GM19395 (cell line): ENCODE measurements at regions not wholly inside any gene's neighbourhood (a gene's known extent, or its start where the extent isn't known, plus 50 kb on each side); places are given as distances from the start of the nearest gene placed in this dataset.

Experiments used
- ATAC-seq: cut with Tn5 transposase; IDR thresholded peaks from one replicate; pipeline ENCODE4 v1.9.1; 2021; ENCODE audit warnings: mild to moderate bottlenecking, moderate library complexity; ENCODE audit not compliant: unreplicated experiment

DNA sequence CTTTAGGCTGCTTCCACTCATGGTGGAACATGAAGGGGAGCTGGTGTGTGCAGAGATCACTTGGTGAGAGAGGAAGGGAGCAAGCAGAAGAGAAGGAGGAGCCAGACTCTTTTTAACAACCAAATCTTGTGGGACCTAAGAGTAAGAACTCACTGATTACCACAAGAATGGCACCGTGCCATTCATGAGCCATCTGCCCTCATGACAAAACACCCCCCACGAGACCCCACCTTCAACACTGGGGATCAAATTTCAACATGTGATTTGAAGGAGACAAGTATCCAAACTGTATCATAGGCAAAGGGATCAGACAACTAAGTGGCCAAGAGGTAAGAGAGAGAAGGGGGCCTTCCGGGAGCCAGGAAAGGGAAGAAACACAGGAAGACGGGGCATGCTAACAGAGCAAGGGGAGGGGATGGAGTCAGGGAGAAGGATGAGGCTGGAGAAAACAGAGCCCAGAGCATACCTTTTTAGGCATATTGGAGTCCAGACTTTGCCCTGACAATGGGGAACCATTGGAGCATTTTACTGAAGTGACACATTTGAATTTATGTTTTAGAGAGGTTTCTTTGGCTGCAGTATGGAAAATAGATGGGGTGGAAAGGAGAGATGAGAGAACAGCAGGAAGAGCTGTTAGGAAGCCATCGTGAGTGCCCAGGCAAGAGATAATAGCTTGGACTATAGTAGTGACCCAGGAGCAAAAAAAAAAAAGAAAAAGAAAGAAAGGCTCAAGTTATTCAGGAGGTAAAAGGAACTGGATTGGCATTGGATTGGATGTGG lies 204.4 kb upstream of the NUDT4 start:
- no peak for ATAC-seq

DNA sequence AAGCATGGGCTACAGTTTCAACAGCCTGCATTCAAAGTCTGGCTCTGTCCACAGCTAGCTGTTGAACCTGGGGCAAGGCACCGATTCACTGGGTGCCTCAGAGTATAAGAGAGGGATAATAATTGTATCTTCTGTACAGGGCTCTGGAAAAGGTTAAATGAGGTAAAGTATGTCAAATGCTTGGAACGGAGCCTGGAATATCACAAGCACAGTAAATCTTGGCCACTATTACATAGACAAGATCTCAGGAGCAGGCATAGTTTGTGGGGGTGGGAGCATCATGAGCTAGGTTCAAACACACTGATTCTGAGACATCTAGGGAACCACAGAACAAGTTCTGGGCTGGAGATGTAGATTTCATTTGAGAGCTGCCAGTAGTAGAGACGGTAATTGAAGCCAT lies 203.7 kb upstream of the NUDT4 start:
- ATAC-seq, result no peak

DNA sequence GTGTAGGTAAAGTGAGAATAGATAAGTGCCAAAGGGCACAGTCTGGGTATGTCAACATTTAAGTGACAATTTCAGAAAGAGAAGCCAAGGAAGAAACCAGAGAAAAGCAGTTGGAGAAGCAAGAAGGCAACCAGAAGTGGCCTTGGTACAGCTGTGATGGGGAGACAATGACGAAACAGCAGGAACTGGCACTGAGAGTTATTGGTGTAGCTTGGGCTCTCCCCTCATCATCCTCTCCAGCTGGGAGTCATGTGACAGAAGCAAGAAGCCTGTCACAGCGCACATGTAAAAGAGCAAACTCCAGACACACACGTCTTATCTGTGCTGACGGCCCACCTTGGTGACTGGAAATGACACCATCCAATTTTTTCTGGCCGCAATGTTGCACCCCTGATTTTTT lies 203.3 kb upstream of the NUDT4 start:
- ATAC-seq, result no peak

DNA sequence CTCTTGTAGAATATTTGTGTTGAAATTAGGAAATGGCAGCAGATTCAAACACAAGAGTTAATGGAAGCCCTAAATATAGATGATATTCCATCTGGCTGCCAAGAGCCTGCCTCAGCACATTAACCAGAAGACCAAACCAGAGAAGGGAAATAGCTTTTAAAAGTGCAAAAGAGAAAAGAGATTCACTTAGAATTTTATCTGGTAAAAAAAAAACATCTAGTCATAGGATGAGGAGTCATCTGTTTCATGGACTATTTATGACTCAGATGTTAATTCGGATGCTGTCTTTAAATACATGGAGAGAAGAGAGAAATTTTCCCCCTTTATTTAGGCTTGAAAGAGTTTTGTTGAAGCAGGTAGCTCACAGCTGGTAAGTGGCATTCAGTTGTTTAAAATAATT lies 201.6 kb upstream of the NUDT4 start:
- ATAC-seq, result no peak

DNA sequence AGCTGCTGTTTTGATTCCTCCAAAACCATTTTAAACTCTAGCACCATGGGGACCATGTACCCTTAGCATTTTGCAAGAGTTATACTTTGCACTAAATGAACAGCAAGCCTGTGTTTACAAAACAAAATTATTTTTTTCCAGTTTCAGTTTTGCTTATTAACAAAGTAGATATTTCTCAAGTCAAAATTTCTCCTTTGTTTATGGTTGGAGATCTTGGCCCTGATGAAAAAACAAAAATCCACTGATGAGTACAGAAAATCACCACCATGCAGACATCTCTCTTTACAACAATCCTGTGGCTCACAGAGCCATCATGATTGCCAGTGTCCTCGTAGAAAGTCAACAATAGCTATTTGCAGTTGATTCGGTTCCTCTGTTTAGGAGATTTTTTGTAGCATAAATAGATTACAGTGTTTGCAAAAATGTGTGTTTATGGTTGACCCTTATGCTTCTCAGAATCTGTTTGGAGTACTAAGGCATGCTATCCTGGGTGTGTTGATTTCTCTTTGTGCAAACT lies 201.1 kb upstream of the NUDT4 start:
- no peak for ATAC-seq

DNA sequence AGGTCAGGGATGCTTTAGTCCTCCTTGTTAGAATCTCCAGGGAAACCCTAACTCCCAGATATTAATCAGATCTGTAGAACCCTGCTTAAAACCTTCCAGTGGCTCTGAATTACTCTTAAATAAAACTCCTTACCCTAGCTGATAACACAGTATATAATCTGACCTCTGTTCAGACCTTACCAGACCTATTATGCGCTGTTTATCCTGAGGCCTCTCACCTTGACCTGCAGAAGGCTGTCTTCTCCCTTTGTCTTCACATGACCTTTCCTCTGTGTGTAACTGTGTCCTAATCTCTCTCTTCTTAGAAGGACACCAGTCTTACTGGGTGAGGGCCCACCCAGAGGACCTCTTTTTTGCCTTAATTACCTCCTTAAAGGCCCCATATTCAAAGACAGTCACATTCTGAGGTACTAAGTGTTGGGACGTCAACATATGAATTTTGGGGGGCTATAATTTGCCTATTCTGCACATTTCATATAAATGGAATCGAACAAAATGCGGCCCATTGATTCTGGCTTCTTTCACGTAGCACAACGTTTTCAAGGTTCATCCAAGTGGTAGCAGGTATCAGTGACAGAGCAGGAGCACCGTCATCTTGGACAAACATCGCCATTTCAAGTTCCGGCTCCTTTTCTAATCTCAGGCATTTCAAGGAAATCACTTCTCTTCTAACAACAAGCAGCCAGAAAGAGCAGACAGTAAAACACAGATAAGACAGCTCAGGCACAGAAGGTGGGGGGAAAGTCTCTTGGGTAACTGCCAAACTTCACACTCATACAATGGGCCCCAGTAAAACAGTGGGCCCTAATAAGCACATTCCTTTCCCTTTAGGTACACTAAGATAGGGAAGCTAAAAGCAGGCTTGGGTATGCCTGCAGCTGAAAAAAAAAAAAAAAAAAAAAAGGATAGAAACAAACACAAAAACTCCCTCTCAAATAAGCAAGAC lies 200.2 kb upstream of the NUDT4 start:
- no peak for ATAC-seq

DNA sequence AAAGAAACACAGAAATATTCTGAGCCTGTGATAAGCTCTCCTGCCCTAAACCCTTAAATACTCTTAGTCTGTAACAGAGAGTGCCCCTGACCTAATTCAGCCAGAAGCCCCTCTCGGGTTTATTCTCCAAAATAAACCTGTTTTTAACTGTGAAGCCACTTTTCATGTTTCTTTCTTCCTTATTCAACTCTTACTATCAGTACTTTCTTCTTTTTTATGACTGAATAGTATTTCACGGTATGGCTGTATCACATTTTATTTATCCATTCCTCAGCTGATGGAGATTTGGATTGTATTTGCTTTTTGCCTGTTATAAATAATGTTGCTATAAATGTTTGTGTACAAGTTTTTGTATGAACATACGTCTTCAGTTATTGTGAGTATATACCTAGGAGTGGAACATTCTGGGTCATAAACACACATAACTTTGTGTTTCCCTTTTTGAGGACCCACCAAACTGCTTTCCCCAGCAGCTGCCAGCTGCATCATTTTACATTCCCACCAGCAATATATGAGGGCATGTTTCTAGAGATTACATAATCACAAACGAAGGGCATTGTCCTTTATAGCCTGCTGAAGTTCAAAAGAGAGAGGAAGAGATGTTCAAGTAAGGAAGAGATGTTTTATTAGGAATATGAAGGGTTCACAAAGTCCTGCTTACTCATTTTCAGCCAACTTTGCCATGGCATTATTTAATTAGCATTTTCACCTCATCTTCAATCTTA lies 199.4 kb upstream of the NUDT4 start:
- no peak for ATAC-seq

DNA sequence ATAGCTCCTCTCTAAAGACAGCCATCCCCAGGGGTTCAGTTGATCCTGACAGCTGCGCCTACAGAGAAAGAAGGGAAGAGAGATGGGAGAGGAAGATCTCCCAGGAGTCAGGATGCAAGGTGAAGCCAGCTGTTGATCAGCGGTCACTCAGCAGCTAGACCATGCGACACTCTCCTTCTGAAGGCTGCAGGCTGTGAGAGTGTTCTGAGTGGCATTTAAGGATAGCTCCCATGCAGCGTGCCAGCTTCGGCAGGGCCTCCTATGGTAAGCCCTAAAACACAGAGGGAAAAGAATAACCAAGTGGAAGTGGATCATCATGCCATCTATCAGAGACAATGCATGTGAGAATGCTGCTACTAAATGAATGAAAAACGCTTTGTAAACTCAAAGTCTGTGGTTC lies 197.9 kb upstream of the NUDT4 start:
- ATAC-seq, result no peak

DNA sequence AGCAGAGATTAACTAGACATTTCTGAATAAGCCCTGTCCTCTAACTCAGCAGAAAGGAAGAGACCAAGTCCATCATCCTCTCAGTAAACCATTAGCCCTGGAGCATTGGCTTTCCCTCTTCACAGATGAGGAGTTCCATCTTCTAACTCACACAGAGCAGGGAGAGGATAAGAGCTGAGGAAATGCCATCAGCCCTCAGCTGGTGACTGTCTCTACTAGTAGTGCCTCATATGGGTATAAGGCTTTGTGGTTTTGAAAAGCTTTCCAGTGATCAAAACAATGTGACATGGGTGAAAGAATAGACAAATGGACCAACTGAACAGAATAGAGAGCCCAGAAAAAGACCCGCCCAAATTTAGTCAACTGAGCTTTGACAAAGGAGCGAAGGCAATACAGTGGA lies 197.2 kb upstream of the NUDT4 start:
- ATAC-seq, result no peak

DNA sequence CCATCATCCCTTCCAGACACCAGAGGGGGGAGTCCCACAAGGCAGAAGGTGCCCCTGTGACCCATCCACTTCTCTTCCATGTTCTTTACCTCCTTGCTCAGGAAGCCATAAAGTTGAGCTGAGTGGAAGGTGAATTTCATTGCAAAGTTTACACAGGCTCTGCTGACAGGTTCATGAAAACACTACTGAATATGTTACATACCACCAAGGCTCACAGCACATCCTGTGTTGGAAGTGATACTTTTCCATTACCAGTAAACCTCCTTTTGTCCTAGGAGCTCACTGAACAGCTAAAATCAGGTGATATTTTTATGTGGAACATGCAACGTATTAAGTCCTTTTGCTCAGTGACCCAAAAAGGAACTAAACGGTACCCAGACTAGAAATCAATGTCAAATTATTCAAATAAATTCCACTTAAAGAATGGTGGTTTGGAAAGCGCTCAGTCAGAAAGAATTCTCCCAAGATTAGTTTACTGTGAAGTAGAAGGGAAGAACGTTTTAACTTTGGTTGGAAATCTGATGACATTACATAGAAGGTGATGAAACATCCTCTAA lies 196.2 kb upstream of the NUDT4 start:
- ATAC-seq, result no peak

DNA sequence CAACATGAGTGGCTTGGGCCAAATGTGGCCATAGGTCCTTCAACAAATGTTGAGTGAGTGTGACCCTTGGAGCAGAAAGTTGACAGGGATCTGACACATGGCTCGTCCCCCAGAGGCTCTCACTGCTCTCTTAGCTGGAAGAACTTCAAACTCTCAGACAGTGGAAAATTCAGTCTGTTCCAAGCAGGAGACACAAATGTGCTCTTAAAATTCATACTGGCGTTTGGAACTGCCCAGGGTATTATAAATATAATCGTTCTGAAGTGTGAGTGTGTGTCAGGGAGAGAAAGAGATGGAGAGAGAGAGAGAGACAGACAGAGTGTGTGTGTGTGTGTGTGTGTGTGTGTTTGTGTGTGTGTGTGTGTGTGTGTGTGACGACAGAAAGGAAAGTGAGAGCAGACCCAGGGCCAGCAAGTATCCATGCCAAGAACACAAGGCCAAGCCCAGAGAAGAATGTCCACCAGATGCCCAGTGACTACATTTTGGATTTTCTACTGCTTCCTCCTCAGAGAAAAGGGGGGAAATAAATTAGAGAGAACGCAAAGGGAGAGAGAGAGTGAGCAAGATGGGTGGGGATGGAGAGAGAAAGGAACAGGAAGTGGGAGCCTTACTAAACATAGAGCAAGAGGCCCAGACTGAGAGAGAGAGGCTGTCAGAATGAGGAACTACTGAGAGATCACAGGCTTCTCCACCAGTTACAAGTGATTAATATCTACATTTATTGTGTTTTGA lies 193.6 kb upstream of the NUDT4 start:
- peak; percentile 93 for ATAC-seq

DNA sequence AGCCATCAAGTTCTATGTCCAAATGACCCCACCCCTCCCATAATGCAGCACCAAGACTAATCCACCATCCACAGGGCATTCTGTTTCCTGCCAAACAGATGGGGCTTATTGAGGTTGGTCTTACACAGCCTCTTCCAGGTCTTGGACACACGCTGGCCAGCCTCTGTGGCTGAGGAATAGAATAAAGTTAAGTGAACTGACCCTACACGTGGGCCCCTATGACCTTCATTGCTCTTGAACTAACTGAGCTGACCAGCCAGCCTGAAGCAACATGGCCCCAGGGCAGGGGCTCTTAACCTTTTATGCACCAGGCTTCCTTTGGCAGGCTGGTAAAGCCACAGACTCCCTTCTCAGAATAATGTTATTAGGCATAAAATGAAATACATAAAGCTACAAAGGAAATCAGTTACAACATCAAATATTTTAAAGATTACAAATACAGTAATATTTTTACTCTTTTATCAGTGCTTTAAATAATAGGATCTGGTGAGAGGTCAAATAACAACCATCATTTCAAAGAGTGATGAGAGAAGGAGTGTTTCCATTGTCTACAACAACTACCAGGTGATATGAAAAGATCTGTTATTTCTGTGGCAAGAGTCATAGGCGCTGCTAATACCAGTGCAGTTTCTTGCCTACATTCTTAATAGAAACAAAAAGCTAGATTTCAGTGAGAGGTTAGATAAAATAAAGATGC lies 192.9 kb upstream of the NUDT4 start:
- ATAC-seq, result no peak

DNA sequence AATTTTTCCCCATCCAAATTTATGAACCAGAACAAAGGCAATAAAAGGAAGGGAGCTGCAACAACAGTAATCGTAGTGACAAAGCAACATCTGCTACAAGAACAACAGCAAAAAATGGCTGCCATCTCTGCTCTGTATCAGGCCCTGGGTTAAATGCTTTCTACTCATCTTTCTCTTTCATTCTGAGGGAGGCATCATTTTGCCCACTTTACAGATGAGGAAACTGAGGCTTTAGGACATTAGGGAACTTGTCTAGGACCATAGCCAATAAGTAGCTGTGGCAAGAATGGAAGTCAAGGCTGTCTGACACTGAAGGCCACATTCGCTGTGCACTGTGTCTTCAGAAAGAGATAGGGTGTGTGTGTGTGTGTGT lies 192.4 kb upstream of the NUDT4 start:
- no peak for ATAC-seq

DNA sequence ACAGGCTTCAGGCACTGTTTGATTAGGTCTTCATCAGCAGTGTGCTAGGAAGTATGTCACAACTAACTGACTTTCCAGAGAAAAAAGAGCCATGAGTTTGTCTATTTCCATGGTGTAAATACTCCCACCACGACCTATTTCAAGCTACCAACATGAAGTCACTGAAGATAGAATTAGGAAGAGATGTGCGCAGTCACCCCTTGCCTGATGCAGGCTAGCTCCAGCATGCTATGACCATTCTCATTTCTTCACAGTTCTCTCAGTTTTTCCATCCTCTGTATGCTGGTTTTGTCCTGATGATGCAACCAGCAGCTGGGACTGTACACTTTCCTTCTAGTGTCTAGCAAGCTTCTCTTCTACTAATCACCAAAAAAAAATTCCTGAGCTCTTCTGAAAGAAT lies 191.6 kb upstream of the NUDT4 start:
- no peak for ATAC-seq

DNA sequence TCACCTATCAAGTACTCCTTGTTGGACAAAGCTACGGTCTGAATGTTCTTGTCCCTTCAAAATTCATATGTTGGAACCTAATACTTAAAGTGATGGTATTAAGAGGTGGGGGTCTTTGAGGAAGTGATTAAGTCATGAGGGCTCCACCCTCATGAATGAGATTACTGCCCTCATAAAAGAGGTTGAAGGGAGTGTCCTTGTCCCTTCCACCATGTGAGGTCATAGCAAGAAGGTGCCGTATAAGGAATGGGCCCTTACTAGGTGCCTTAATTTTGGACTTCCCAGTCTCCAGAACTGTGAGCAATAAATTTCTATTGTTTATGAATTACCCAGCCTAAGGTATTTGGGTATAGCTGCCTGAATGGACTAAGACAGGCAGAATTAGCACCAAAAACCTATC lies 191.1 kb upstream of the NUDT4 start:
- no peak for ATAC-seq

DNA sequence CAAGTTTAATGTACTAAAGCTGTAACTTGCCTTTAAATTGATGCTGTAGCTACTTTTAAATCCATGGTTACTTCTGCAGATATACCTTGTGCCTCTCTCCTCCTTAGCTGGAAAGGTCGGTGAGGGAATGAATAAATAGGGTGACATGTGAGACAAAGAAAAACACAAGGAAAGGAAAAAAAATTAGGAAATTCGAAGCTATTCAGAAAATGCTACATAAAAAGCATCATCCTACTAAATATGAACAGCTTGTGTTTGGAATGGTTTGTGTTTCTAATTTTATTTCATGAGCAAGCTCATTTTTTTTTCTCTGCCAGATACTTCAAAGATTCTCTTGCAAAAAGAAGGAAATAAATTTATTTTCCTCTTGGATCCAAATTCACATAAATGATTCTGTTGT lies 186.3 kb upstream of the NUDT4 start:
- ATAC-seq, result no peak

DNA sequence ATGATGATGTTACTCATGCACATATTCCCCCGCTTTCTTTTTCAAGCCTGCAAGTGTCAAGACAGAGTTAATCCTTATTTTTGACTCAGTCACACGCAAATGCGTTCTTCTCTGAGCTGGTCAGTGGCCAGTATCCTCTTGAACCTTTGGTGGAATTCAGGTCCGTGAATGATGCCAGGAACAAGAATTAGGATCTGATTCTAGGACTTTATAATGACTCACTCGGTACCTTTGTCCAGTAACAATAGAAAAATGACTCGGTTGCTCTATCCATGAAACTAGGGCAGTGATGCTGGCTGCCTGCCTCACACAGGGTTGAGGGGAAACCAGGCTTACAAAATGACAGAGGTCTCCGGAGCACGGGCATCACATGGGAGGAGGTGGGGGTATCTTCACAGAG lies 185.8 kb upstream of the NUDT4 start:
- ATAC-seq, result no peak

DNA sequence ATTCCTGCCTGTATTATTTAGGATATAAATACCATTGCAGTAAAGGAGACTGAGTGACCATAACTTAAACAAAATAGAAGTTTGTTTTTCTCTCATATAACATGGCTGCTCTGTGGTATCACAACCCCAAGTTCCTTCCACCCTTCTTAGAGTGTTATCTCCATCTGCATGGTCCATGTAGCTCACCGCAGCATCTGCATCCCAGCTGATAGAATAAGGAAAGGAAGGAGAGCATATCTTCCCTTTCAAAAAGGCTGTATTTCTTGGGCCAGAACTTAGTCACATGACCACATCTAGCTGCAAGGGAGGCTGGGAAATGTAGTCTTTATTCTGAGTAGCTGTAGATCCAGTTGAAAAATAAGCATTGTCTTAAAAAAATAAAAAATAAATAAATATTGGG lies 184.8 kb upstream of the NUDT4 start:
- no peak for ATAC-seq

DNA sequence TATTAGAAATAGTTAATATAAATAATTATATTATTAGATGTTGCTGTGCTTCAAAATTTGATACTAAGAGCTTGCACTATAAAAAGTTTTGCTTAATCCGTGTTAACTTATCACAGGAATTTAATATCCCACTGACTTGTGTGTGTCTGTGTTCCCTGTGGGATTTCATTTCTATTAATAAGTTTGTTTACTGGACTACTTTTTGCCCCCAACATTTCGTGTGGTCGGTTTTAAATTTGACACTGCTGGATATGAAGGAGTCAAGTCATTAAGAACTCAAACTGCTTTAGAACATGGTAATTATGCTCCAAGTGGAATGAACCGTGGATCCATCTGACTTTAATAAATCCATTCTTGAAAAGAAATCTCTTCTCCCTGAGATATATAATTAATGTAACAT lies 182.2 kb upstream of the NUDT4 start:
- ATAC-seq, result no peak

DNA sequence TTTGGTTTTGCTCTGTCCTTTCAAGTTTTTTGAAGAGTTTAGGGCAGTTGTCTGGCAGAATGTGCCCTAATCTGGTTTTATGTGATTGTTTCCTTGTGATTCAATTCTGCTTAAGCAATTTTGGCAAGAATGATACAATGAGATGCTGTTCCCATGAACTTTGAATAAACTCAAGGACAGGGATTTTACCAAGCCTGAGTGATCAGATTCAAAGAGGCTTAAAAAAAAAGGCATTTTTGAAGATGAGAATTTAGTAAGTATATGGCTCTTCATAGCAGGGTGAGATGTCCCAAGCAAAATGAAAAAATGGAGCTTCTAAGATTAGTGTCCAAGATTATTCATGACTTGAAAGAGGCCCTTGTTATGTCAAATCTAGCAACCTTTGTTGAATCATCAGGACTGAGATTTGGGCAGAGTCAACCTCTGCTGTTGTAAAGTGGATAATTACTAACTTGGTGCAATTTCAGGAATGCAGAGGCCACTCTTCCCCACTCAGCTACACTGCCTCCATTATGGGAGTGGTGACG lies 180.6 kb upstream of the NUDT4 start:
- no peak for ATAC-seq
